ENCODE measurements at regions not wholly inside any gene's neighbourhood (a gene's known extent, or its start where the extent isn't known, plus 50 kb on each side); places are given as distances from the start of the nearest gene placed in this dataset.

DNA sequence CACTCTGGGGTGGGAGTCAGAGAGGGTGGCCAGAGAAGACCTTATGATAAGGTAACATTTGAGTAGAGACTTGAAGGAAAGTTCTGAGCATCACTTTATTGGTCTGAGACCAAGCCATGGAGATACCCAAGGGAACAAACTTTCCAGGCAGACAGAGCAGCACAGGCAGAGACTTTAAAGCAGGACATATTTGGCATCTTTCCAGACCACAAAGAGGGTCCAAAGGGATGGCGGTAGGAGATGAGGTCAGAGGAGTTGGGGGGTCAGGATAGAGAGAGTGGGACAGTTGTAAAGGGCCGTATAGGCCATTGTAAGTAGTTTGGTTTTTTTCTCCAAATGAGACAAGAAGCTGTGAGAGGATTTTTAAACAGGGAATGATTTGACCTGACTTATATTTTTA is 344.4 kb downstream of the SEC23A start:
- TF ChIP-seq, protein P1, sequence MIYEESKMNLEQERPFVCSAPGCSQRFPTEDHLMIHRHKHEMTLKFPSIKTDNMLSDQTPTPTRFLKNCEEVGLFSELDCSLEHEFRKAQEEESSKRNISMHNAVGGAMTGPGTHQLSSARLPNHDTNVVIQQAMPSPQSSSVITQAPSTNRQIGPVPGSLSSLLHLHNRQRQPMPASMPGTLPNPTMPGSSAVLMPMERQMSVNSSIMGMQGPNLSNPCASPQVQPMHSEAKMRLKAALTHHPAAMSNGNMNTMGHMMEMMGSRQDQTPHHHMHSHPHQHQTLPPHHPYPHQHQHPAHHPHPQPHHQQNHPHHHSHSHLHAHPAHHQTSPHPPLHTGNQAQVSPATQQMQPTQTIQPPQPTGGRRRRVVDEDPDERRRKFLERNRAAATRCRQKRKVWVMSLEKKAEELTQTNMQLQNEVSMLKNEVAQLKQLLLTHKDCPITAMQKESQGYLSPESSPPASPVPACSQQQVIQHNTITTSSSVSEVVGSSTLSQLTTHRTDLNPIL (CRISPR knock-in tag; IDR thresholded peaks at IDR 0.05; ENCODE audit: low read depth): no peak
- TF ChIP-seq, protein P2, sequence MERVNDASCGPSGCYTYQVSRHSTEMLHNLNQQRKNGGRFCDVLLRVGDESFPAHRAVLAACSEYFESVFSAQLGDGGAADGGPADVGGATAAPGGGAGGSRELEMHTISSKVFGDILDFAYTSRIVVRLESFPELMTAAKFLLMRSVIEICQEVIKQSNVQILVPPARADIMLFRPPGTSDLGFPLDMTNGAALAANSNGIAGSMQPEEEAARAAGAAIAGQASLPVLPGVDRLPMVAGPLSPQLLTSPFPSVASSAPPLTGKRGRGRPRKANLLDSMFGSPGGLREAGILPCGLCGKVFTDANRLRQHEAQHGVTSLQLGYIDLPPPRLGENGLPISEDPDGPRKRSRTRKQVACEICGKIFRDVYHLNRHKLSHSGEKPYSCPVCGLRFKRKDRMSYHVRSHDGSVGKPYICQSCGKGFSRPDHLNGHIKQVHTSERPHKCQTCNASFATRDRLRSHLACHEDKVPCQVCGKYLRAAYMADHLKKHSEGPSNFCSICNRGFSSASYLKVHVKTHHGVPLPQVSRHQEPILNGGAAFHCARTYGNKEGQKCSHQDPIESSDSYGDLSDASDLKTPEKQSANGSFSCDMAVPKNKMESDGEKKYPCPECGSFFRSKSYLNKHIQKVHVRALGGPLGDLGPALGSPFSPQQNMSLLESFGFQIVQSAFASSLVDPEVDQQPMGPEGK (CRISPR knock-in tag; IDR thresholded peaks at IDR 0.05; ENCODE audit: borderline replicate concordance): no peak
- TF ChIP-seq ZFP3 (CRISPR knock-in tag; IDR thresholded peaks at IDR 0.05): no peak
- TF ChIP-seq ZC3H10 (CRISPR knock-in tag; IDR thresholded peaks at IDR 0.05): no peak
- TF ChIP-seq ISL1 (CRISPR knock-in tag; IDR thresholded peaks at IDR 0.05): no peak
- TF ChIP-seq, protein P3, sequence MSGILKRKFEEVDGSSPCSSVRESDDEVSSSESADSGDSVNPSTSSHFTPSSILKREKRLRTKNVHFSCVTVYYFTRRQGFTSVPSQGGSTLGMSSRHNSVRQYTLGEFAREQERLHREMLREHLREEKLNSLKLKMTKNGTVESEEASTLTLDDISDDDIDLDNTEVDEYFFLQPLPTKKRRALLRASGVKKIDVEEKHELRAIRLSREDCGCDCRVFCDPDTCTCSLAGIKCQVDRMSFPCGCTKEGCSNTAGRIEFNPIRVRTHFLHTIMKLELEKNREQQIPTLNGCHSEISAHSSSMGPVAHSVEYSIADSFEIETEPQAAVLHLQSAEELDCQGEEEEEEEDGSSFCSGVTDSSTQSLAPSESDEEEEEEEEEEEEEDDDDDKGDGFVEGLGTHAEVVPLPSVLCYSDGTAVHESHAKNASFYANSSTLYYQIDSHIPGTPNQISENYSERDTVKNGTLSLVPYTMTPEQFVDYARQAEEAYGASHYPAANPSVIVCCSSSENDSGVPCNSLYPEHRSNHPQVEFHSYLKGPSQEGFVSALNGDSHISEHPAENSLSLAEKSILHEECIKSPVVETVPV (CRISPR knock-in tag; IDR thresholded peaks at IDR 0.05): no peak
- no peak for TF ChIP-seq CSDC2 (CRISPR knock-in tag; IDR thresholded peaks at IDR 0.05)
- no peak for TF ChIP-seq ZNF70 (CRISPR knock-in tag; IDR thresholded peaks at IDR 0.05)
- TF ChIP-seq, protein P4, sequence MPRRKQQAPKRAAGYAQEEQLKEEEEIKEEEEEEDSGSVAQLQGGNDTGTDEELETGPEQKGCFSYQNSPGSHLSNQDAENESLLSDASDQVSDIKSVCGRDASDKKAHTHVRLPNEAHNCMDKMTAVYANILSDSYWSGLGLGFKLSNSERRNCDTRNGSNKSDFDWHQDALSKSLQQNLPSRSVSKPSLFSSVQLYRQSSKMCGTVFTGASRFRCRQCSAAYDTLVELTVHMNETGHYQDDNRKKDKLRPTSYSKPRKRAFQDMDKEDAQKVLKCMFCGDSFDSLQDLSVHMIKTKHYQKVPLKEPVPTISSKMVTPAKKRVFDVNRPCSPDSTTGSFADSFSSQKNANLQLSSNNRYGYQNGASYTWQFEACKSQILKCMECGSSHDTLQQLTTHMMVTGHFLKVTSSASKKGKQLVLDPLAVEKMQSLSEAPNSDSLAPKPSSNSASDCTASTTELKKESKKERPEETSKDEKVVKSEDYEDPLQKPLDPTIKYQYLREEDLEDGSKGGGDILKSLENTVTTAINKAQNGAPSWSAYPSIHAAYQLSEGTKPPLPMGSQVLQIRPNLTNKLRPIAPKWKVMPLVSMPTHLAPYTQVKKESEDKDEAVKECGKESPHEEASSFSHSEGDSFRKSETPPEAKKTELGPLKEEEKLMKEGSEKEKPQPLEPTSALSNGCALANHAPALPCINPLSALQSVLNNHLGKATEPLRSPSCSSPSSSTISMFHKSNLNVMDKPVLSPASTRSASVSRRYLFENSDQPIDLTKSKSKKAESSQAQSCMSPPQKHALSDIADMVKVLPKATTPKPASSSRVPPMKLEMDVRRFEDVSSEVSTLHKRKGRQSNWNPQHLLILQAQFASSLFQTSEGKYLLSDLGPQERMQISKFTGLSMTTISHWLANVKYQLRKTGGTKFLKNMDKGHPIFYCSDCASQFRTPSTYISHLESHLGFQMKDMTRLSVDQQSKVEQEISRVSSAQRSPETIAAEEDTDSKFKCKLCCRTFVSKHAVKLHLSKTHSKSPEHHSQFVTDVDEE (CRISPR knock-in tag; IDR thresholded peaks at IDR 0.05): no peak
- no peak for TF ChIP-seq TCF4 (CRISPR knock-in tag; IDR thresholded peaks at IDR 0.05; ENCODE audit: borderline replicate concordance)
- no peak for TF ChIP-seq ZFP30 (CRISPR knock-in tag; IDR thresholded peaks at IDR 0.05)

Measured in SK-N-SH treated with all-trans-retinoic acid at 6 μM for 48 hours (cell line).